Activated CD4-positive, alpha-beta T cell treated with anti-CD3 and anti-CD28 coated beads, Interleukin-2, amount 10 ng/mL, durations not matched to agents 7 days and 5 days (primary cell): ENCODE measurements at regions not wholly inside any gene's neighbourhood (a gene's known extent, or its start where the extent isn't known, plus 50 kb on each side); places are given as distances from the start of the nearest gene placed in this dataset. TPM values are rescaled to one million over a fixed set of nuclear protein-coding genes. Genes with fewer than 3 reads are reported as not detected.

Experiments
- CTCF ChIA-PET: fragments of 350-600 bp; sonication (Branson Sonifier 250); formaldehyde crosslinking; loops from one replicate; lab custom pipeline; 2021; ENCODE audit warnings: antibody characterized with exemption; lab: Charles Lee
- POLR2A ChIA-PET: fragments of 350-600 bp; sonication (Branson Sonifier 250); formaldehyde crosslinking; loops from one replicate; lab custom pipeline; 2021; ENCODE audit warnings: antibody characterized with exemption; lab: Charles Lee
- DNase-seq: peaks from one replicate; pipeline ENCODE4 v3.0.0-alpha.2; 2020
- H3K27ac Mint-ChIP-seq: one replicate; pipeline ENCODE4 v1.8.0; 2021; ENCODE audit warnings: mild to moderate bottlenecking, moderate library complexity, mixed read lengths
- H3K27me3 Mint-ChIP-seq: one replicate; pipeline ENCODE4 v1.8.0; 2021; ENCODE audit warnings: mixed read lengths
- H3K36me3 Mint-ChIP-seq: one replicate; pipeline ENCODE4 v1.8.0; 2021; ENCODE audit warnings: low read depth, mixed read lengths
- H3K4me1 Mint-ChIP-seq: one replicate; pipeline ENCODE4 v1.8.0; 2021; ENCODE audit warnings: mixed read lengths
- H3K4me3 Mint-ChIP-seq: one replicate; pipeline ENCODE4 v1.8.0; 2021; ENCODE audit warnings: mild to moderate bottlenecking, moderate library complexity, mixed read lengths
- H3K9me3 Mint-ChIP-seq: one replicate; pipeline ENCODE4 v1.8.0; 2021; ENCODE audit warnings: mixed read lengths
- microRNA-seq: library from miRNA; unstranded; fragments of <30 nt; microRNA quantifications from one replicate; pipeline ENCODE4 v1.2.0, GENCODE V29; 2021; ENCODE audit warnings: borderline microRNAs expressed, borderline replicate concordance

DNA sequence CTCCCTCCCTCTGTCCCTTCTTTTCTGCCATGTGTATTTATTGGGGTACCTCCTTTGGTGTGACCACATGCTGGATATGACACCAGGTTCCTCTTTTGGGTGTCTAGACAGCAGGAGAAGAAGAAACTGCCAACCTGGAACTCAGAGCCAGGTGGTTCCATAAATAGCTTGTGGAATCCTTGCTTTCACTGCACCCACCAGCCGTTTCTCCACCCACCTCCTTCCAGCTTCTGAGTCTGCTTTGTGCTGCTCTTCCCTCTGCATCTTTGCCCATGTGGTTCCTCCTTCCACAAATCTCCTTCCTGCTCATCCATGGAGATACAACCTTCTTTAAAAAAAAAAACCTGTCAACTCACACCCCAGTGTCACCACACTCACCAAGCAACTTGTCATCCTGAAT is 80.2 kb upstream of the SKOR2 start:
- H3K4me1 Mint-ChIP-seq: no peaks in the 10 kb centered on the region
- DNase-seq: no peak
- H3K27me3 Mint-ChIP-seq: no peaks in the 10 kb centered on the region
- H3K9me3 Mint-ChIP-seq: no peaks in the 10 kb centered on the region
- no peaks in the 10 kb centered on the region for H3K36me3 Mint-ChIP-seq
- no peak overlapping the region for H3K4me3 Mint-ChIP-seq
- CTCF ChIA-PET: no interaction called here
- no peak overlapping the region for H3K27ac Mint-ChIP-seq
- POLR2A ChIA-PET: no interaction called here

DNA sequence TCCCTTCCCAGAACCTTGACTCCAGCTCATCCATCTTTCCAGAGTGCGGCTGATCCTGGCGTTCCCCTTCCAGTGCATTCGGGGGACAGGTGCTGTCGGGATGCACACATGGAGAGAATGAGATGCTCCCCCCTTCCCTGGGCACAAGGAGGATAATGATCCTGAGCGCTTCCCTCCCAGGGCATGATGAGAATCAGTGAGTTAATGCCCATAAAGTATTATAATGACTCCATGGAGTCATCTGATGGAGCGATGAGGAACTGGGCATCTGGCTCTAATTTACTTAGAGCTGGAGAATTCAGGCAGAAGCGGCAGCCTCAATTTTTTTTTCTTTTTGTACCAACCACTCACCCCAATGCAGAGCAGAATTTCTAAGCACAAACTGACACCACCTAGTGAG is 79.6 kb upstream of the SKOR2 start:
- no peak for DNase-seq
- POLR2A ChIA-PET: no interaction called here

DNA sequence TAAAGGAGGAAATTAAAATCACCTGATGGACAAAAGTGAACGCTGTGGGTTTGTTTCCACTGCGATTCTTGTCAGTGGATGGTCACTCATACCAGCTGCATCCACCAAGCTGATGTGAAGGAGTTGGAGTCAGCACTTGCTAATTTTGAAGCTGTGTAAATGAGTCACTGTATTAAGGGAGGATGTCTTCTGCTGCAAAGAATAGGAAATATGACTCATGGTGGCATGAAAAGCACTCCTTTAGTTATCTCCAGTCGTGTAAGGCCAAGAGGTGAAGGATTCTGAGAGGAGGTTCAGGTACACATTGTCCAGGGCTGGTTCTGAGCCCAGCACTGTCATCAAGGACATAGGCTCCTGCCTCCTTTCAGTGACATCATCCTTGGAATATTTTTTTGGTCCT is 71.7 kb upstream of the SKOR2 start:
- ChIA-PET POLR2A (no interaction called here), CTCF (no interaction called here)
- Mint-ChIP-seq H3K27ac (no peak overlapping the region), H3K4me1 (peaks cover 13% of the 10 kb centered on the region), H3K27me3 (no peaks in the 10 kb centered on the region), H3K9me3 (peaks cover 3% of the 10 kb centered on the region), H3K4me3 (no peak overlapping the region), H3K36me3 (no peaks in the 10 kb centered on the region)
- no peak for DNase-seq

More for the DNA sequence above, 79.6 kb upstream of the SKOR2 start:
- H3K9me3 Mint-ChIP-seq: no peaks in the 10 kb centered on the region
- H3K4me3 Mint-ChIP-seq: no peak overlapping the region
- H3K27ac Mint-ChIP-seq: no peak overlapping the region
- H3K36me3 Mint-ChIP-seq: no peaks in the 10 kb centered on the region
- CTCF ChIA-PET: no interaction called here
- no peaks in the 10 kb centered on the region for H3K4me1 Mint-ChIP-seq
- H3K27me3 Mint-ChIP-seq: no peaks in the 10 kb centered on the region

DNA sequence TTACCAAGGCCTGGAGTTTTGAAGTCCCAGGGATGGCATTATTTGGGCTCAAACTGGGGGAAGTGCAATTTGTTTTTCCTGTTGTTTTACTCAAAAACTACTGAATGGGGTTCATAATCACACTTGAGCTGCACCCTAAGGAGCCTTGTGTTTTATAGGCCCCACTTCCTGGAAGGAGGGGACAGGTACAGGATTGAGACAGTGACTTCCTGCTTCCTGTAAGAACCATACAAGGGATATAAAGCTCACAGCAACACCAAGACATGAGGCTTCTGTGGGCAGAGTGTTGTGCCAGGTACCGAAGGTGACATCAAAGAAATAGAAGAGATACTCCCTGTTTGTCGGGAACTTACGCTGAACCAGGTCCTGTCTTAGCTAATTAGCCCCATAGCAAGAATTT is 70.4 kb upstream of the SKOR2 start:
- no peak overlapping the region for H3K4me3 Mint-ChIP-seq
- CTCF ChIA-PET: interaction anchor here (0.7 to 1.7 kb wide), 2 partner anchors 8 to 12 kb away, joined by 3 read pairs; no protein-coding TSS in a partner anchor
- no peak for DNase-seq
- POLR2A ChIA-PET: no interaction called here
- peaks cover 3% of the 10 kb centered on the region for H3K27me3 Mint-ChIP-seq
- H3K27ac Mint-ChIP-seq: no peak overlapping the region
- H3K4me1 Mint-ChIP-seq: peaks cover 13% of the 10 kb centered on the region
- H3K9me3 Mint-ChIP-seq: peaks cover 3% of the 10 kb centered on the region
- no peaks in the 10 kb centered on the region for H3K36me3 Mint-ChIP-seq

DNA sequence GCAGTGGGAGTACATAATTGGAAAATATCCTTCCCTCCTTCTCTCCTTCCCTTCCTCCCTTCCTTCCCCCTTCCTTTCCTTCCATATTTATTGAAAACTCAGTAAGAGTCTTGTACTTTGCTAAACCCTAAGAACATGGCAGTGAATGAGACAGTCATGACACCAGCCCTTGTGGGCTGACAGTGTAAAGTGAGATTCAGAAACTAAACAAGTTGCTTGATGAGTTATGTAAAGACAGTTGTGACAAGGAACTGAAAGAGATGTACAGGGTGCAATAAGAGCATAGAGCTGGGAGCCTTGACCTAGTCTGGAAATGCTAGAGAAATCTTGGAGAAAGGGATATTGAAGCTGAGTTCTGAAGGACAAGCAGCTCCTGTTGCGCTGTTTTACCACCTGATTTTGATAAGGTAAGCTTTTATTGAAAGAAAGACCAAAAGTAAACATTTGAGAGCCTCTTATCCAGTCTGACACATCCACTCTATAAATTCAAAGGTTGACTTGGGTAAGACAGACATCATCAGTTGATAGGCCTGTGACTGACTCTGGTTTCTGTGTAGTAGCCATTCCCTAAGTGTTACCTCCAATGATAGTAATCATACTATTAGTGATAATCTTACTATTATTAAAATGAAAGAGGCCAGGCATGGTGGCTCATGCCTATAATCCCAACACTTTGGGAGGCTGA is 66.5 kb upstream of the SKOR2 start:
- Mint-ChIP-seq H3K4me1 (peaks cover 11% of the 10 kb centered on the region), H3K27ac (no peak overlapping the region), H3K9me3 (peaks cover 3% of the 10 kb centered on the region), H3K4me3 (no peak overlapping the region), H3K36me3 (no peaks in the 10 kb centered on the region), H3K27me3 (peaks cover 7% of the 10 kb centered on the region)
- ChIA-PET CTCF (no interaction called here), POLR2A (no interaction called here)
- DNase-seq: no peak

DNA sequence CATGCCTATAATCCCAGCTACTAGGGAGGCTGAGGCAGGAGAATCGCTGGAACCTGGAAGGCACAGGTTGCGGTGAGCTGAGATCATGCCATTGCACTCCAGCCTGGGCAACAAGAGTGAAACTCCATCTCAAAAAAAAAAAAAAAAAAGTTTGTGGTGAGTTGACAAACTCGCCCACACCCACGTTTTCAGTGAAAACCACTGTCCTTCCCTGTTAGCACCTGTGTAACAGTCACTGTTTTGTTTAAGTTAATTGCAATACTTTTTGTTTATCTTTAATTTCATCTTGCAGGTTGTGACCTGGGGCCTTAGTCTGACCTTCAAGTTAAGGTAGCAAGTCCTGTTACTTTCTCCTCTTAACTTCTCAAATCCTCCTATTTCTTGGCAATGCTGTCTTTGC is 65.5 kb upstream of the SKOR2 start:
- H3K27ac Mint-ChIP-seq: no peak overlapping the region
- peaks cover 7% of the 10 kb centered on the region for H3K27me3 Mint-ChIP-seq
- ChIA-PET CTCF (no interaction called here), POLR2A (interaction anchor here (0.6 kb wide), 1 partner anchor 342 kb away, joined by 3 read pairs; no protein-coding TSS in a partner anchor)
- H3K4me3 Mint-ChIP-seq: no peak overlapping the region
- H3K36me3 Mint-ChIP-seq: no peaks in the 10 kb centered on the region
- DNase-seq: no peak
- H3K4me1 Mint-ChIP-seq: peaks cover 4% of the 10 kb centered on the region
- H3K9me3 Mint-ChIP-seq: peaks cover 3% of the 10 kb centered on the region

DNA sequence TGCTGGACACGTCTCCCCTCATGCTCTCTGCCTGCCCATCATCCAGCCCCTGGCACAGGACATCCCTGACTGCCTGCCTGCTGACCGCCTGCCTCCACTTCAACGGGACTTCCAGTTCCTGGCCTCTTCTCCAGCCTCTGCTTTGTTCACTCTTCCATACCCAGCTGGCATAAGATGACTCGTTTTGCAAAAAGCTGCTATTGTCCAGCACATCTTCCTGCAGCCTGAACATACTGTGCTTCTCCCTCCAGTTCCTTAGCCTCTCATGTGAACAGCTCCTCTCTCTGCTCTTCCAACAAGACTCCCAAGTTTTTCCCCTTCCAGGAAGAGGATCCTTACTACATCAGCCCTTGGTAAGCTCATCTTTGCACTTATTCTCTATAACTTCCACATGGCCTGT is 62.4 kb upstream of the SKOR2 start:
- H3K27me3 Mint-ChIP-seq: peaks cover 7% of the 10 kb centered on the region
- no peak overlapping the region for H3K4me3 Mint-ChIP-seq
- H3K36me3 Mint-ChIP-seq: no peaks in the 10 kb centered on the region
- no peak for DNase-seq
- no peak overlapping the region for H3K27ac Mint-ChIP-seq
- CTCF ChIA-PET: interaction anchor here (0.6 kb wide), 1 partner anchor 8 kb away, joined by 3 read pairs; no protein-coding TSS in a partner anchor
- no peaks in the 10 kb centered on the region for H3K9me3 Mint-ChIP-seq
- no peaks in the 10 kb centered on the region for H3K4me1 Mint-ChIP-seq
- POLR2A ChIA-PET: no interaction called here

DNA sequence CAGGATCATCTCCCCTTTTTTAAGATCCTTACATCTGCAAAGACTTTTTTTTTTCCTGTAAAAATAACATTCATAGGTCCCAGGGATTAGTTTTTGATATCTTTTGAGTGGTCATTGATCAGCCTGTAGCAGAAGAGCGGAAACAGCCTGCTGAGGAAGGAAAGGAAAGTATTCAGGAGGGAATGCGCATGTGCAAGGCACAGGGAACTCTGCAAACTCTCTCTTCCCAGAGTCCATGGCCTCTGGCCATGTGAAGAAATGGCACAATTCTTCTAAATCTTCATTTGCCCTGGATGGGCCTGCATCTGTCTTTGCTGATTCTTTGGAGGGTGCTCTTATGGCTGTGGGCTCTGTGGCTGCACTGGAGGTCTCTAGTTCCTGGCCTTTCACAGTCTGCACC is 60.1 kb upstream of the SKOR2 start:
- Mint-ChIP-seq H3K27me3 (peaks cover 4% of the 10 kb centered on the region), H3K9me3 (no peaks in the 10 kb centered on the region), H3K27ac (no peak overlapping the region), H3K4me1 (no peaks in the 10 kb centered on the region), H3K36me3 (no peaks in the 10 kb centered on the region), H3K4me3 (no peak overlapping the region)
- POLR2A ChIA-PET: no interaction called here
- CTCF ChIA-PET: no interaction called here
- DNase-seq: no peak

Small RNAs in the stretch of these regions (microRNA-seq; reads per million reads assigned to microRNA genes)
- gene MIR4527: not detected
